Gastrocnemius medialis (tissue), 4 donors: ENCODE measurements at regions not wholly inside any gene's neighbourhood (a gene's known extent, or its start where the extent isn't known, plus 50 kb on each side); places are given as distances from the start of the nearest gene placed in this dataset.

Source experiments
- CTCF ChIP-seq, 5 experiments: fragments of 450-650 bp in 3 of 5; fragments of 200-600 bp in 2 of 5; sonication (generic) in 2 of 5; IDR thresholded peaks in 4 of 5; conservative IDR thresholded peaks in 1 of 5; 1 replicate in 4 of 5; 2 replicates in 1 of 5; pipeline ENCODE4 v1.5.1; 2016 to 2019; ENCODE audit warnings: antibody characterized with exemption in 5 of 5, mild to moderate bottlenecking in 3 of 5, moderate library complexity in 3 of 5
- POLR2A ChIP-seq, 2 donors: fragments of 450-650 bp; IDR thresholded peaks; one replicate each; pipeline ENCODE4 v1.6.1; 2017; ENCODE audit warnings: antibody characterized with exemption in 2 of 2, mild to moderate bottlenecking in 2 of 2, moderate library complexity in 2 of 2

- TF ChIP-seq CTCF (IDR thresholded peaks at IDR 0.05 in 4 of 5, conservative IDR thresholded peaks at IDR 0.05 in 1 of 5) (no peak), POLR2A (IDR thresholded peaks at IDR 0.05) (no peak)
These were observed 140.1 kb upstream of the BEND6 start for GRCh38 chr6:56814802-56815201.
